DOHH2 (cell line): ENCODE measurements at regions not wholly inside any gene's neighbourhood (a gene's known extent, or its start where the extent isn't known, plus 50 kb on each side); places are given as distances from the start of the nearest gene placed in this dataset.

Source experiments
- H3F3A ChIP-seq: fragments of 200-600 bp; sonication (generic), shearing (Covaris generic); 2 replicates; pipeline ENCODE4 v1.6.0; 2016; ENCODE audit warnings: antibody characterized with exemption, mild to moderate bottlenecking; ENCODE audit not compliant: control insufficient read depth, insufficient read depth
- H3K27ac ChIP-seq: fragments of 200-600 bp; sonication (generic); 2 replicates; pipeline ENCODE4 v1.5.1; 2014; ENCODE audit warnings: low read depth, mild to moderate bottlenecking, low read length, moderate library complexity
- H3K27me3 ChIP-seq: fragments of 200-600 bp; sonication (generic); 2 replicates; pipeline ENCODE4 v1.6.1; 2014; ENCODE audit warnings: mild to moderate bottlenecking, low read length, mixed read lengths; ENCODE audit not compliant: control insufficient read depth
- H3K36me3 ChIP-seq: fragments of 200-600 bp; sonication (generic); 2 replicates; pipeline ENCODE4 v1.6.1; 2014; ENCODE audit warnings: mild to moderate bottlenecking, low read length, moderate library complexity, mixed read lengths; ENCODE audit not compliant: control insufficient read depth
- H3K4me1 ChIP-seq: fragments of 200-600 bp; sonication (generic); 2 replicates; pipeline ENCODE4 v1.6.1; 2014; ENCODE audit warnings: mild to moderate bottlenecking, low read length, mixed read lengths; ENCODE audit not compliant: control insufficient read depth
- H3K4me2 ChIP-seq: fragments of 200-600 bp; sonication (generic); 2 replicates; pipeline ENCODE4 v1.6.0; 2014; ENCODE audit warnings: mild to moderate bottlenecking, low read length, moderate library complexity
- H3K4me3 ChIP-seq: fragments of 200-600 bp; sonication (generic); 2 replicates; pipeline ENCODE4 v1.5.1; 2014; ENCODE audit warnings: mild to moderate bottlenecking, low read length, mixed read lengths
- H3K79me2 ChIP-seq: fragments of 200-600 bp; sonication (generic); 2 replicates; pipeline ENCODE4 v1.6.1; 2014; ENCODE audit warnings: mild to moderate bottlenecking, low read length, mixed read lengths; ENCODE audit not compliant: control insufficient read depth
- H3K9me2 ChIP-seq: fragments of 200-600 bp; sonication (generic); replicated peaks from 2 replicates; pipeline ENCODE4 v1.6.1; 2014; ENCODE audit warnings: mild to moderate bottlenecking, low read length, mixed read lengths; ENCODE audit not compliant: control insufficient read depth
- H3K9me3 ChIP-seq: fragments of 200-600 bp; sonication (generic); 2 replicates; pipeline ENCODE4 v1.6.1; 2014; ENCODE audit warnings: antibody characterized with exemption, low read length, mixed read lengths; ENCODE audit not compliant: control insufficient read depth, insufficient read depth
- H4K20me1 ChIP-seq: fragments of 200-600 bp; sonication (generic); 2 replicates; pipeline ENCODE4 v1.6.0; 2014; ENCODE audit warnings: low read depth, mild to moderate bottlenecking, antibody characterized with exemption, low read length, moderate library complexity; ENCODE audit not compliant: control insufficient read depth, insufficient read depth
- EZH2phosphoT487 ChIP-seq: fragments of 200-600 bp; sonication (generic); IDR thresholded peaks from 2 replicates; pipeline ENCODE4 v1.6.1; 2017; ENCODE audit warnings: borderline replicate concordance, mild to moderate bottlenecking, antibody characterized with exemption, low read length, moderate library complexity, mixed read lengths
- TF ChIP-seq, protein P1 (sequence below): fragments of 200-600 bp; sonication (generic); IDR thresholded peaks from one replicate; pipeline ENCODE4 v1.5.1; 2014; ENCODE audit warnings: antibody characterized with exemption, mild to moderate bottlenecking, low read depth, low read length; ENCODE audit not compliant: poor library complexity, severe bottlenecking

GRCh38 chr2:194332799-194333490 is 1324.1 kb upstream of the SLC39A10 start:
- Histone ChIP-seq H3K36me3 (no peaks in the 10 kb centered on the region), H3K79me2 (no peaks in the 10 kb centered on the region), H3K9me2 (no peaks in the 10 kb centered on the region), H3K27me3 (no peaks in the 10 kb centered on the region), H3K9me3 (no peaks in the 10 kb centered on the region), H4K20me1 (no peaks in the 10 kb centered on the region), H3K27ac (no peak overlapping the region), H3K4me2 (no peak overlapping the region), H3K4me1 (no peaks in the 10 kb centered on the region), H3K4me3 (no peak overlapping the region), H3F3A (no peaks in the 10 kb centered on the region)
- TF ChIP-seq, protein P1, sequence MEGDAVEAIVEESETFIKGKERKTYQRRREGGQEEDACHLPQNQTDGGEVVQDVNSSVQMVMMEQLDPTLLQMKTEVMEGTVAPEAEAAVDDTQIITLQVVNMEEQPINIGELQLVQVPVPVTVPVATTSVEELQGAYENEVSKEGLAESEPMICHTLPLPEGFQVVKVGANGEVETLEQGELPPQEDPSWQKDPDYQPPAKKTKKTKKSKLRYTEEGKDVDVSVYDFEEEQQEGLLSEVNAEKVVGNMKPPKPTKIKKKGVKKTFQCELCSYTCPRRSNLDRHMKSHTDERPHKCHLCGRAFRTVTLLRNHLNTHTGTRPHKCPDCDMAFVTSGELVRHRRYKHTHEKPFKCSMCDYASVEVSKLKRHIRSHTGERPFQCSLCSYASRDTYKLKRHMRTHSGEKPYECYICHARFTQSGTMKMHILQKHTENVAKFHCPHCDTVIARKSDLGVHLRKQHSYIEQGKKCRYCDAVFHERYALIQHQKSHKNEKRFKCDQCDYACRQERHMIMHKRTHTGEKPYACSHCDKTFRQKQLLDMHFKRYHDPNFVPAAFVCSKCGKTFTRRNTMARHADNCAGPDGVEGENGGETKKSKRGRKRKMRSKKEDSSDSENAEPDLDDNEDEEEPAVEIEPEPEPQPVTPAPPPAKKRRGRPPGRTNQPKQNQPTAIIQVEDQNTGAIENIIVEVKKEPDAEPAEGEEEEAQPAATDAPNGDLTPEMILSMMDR: no peak
- no peak for TF ChIP-seq EZH2phosphoT487

DNA sequence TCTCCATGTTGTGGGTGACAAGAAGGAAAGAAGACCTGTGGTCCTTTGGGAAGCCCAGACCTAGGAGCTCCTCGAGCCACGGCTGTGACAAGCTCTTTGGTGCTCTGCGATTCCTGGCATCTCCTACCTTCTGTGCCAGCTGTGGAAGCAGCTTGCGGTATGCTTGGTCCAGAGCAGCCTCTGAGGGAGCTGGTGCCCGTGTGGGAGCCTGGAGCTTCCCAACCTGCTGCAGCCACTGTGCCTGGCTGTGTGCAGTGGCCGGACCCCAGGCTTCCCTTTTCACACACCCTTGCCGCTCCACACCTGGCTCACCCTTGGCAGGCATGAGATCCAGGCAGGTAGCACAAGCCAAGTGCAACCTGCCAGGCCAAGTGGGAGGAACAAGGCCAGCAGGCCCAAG is 1328.6 kb upstream of the SLC39A10 start:
- no peaks in the 10 kb centered on the region for H4K20me1 ChIP-seq
- H3K27me3 ChIP-seq: no peaks in the 10 kb centered on the region
- TF ChIP-seq EZH2phosphoT487: no peak
- TF ChIP-seq, protein P1: no peak
- no peak overlapping the region for H3K4me3 ChIP-seq
- H3F3A ChIP-seq: no peaks in the 10 kb centered on the region
- H3K4me1 ChIP-seq: no peaks in the 10 kb centered on the region
- H3K79me2 ChIP-seq: no peaks in the 10 kb centered on the region
- no peaks in the 10 kb centered on the region for H3K9me2 ChIP-seq
- no peak overlapping the region for H3K27ac ChIP-seq
- no peak overlapping the region for H3K4me2 ChIP-seq
- no peaks in the 10 kb centered on the region for H3K9me3 ChIP-seq
- no peaks in the 10 kb centered on the region for H3K36me3 ChIP-seq

DNA sequence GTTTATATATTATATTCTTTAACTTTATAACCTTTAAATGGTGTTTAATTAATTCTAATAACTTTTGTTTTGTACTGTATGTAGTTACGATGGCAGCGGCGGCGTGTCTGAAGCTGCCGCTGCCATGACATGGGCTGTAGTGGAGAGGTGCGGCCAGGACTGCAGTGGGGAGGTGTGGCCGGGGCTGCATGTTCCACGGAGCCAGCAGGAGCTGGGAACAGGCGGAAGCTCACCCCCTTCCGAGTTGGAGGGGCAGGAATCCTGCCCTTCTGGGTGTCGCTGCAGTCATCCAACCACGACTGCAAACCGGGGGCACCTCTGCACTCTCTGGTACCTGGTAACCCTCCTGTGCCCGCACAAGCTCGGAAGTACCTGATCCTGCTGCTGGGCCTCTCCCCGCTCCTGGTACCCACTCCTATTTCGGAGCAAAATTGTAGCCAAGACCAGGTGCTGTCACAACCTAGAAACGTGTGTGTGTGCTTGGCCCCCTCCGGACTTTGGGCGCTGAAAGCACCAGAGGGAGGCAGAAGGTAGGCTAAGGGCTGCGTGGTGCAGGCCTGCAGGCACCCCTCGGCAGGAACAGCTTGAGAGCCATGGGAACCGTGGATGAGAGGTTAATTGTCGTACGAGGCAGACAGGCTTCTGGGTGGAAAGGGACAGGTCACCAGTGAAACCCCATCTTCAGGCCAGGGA is 1329.7 kb upstream of the SLC39A10 start:
- TF ChIP-seq EZH2phosphoT487: no peak
- TF ChIP-seq, protein P1: no peak
- no peaks in the 10 kb centered on the region for H4K20me1 ChIP-seq
- no peaks in the 10 kb centered on the region for H3K27me3 ChIP-seq
- no peaks in the 10 kb centered on the region for H3K9me2 ChIP-seq
- H3K4me2 ChIP-seq: no peak overlapping the region
- no peaks in the 10 kb centered on the region for H3F3A ChIP-seq
- H3K9me3 ChIP-seq: no peaks in the 10 kb centered on the region
- no peak overlapping the region for H3K27ac ChIP-seq
- H3K79me2 ChIP-seq: no peaks in the 10 kb centered on the region
- H3K4me3 ChIP-seq: no peak overlapping the region
- no peaks in the 10 kb centered on the region for H3K4me1 ChIP-seq
- H3K36me3 ChIP-seq: no peaks in the 10 kb centered on the region
